ENCODE measurements at regions not wholly inside any gene's neighbourhood (a gene's known extent, or its start where the extent isn't known, plus 50 kb on each side); places are given as distances from the start of the nearest gene placed in this dataset.

DNA sequence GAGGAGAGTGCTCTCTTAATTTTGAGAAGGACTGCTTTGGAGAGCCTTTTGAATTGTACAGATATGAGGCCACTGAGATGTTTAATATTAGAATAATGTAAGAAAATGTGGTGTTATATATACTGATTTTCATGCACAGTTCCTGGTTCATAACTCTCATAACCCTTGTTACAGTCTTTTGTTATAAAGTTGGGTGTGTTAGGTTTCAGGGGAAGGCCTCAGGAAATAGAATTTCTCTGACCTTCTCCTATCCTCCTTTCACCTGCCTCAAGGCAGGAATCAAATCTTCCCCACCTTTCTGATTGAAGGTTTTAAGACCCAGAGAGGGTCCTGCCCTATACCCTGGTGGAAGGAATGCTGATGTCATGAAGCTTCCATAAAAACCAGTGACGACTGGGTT is 245.9 kb downstream of the NSUN3 start:
- TF ChIP-seq, protein P1, sequence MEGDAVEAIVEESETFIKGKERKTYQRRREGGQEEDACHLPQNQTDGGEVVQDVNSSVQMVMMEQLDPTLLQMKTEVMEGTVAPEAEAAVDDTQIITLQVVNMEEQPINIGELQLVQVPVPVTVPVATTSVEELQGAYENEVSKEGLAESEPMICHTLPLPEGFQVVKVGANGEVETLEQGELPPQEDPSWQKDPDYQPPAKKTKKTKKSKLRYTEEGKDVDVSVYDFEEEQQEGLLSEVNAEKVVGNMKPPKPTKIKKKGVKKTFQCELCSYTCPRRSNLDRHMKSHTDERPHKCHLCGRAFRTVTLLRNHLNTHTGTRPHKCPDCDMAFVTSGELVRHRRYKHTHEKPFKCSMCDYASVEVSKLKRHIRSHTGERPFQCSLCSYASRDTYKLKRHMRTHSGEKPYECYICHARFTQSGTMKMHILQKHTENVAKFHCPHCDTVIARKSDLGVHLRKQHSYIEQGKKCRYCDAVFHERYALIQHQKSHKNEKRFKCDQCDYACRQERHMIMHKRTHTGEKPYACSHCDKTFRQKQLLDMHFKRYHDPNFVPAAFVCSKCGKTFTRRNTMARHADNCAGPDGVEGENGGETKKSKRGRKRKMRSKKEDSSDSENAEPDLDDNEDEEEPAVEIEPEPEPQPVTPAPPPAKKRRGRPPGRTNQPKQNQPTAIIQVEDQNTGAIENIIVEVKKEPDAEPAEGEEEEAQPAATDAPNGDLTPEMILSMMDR (IDR thresholded peaks at IDR 0.05), result no peak
- TF ChIP-seq POLR2A (IDR thresholded peaks at IDR 0.05), result no peak
